ENCODE measurements at regions not wholly inside any gene's neighbourhood (a gene's known extent, or its start where the extent isn't known, plus 50 kb on each side); places are given as distances from the start of the nearest gene placed in this dataset.
A peak's percentile ranks its signal among the peaks of the same experiment; 100 is the strongest.

GRCh38 chr9:81171689-81172088 lies 517.7 kb downstream of the TLE1 start:
- in situ Hi-C loops (cut with MboI; ENCODE audit: low pct_unique_long_range_greater_than_20kb, low sequenced_read_pairs): no loop called here
- DNase-seq: no peak

- in situ Hi-C loops (cut with MboI; ENCODE audit: low pct_unique_long_range_greater_than_20kb, low sequenced_read_pairs): no loop called here
- DNase-seq: no peak
Measured at GRCh38 chr9:81162361-81162760, 527.0 kb downstream of the TLE1 start.

- DNase-seq: no peak
- in situ Hi-C loops (cut with MboI; ENCODE audit: low pct_unique_long_range_greater_than_20kb, low sequenced_read_pairs): no loop called here
Measured at GRCh38 chr9:81156381-81156780, 533.0 kb downstream of the TLE1 start.

GRCh38 chr9:81150016-81150625 lies 539.2 kb downstream of the TLE1 start:
- DNase-seq: no peak
- in situ Hi-C loops (cut with MboI; ENCODE audit: low pct_unique_long_range_greater_than_20kb, low sequenced_read_pairs): no loop called here

- no peak for DNase-seq
- in situ Hi-C loops (cut with MboI; ENCODE audit: low pct_unique_long_range_greater_than_20kb, low sequenced_read_pairs): no loop called here
Measured at GRCh38 chr9:81146684-81147337, 542.5 kb downstream of the TLE1 start.

GRCh38 chr9:81146241-81146640 lies 543.1 kb downstream of the TLE1 start:
- DNase-seq: no peak
- in situ Hi-C loops (cut with MboI; ENCODE audit: low pct_unique_long_range_greater_than_20kb, low sequenced_read_pairs): no loop called here

GRCh38 chr9:81145331-81145963 lies 543.9 kb downstream of the TLE1 start:
- in situ Hi-C loops (cut with MboI; ENCODE audit: low pct_unique_long_range_greater_than_20kb, low sequenced_read_pairs): no loop called here

GRCh38 chr9:81141961-81142360 lies 547.4 kb downstream of the TLE1 start:
- in situ Hi-C loops (cut with MboI; ENCODE audit: low pct_unique_long_range_greater_than_20kb, low sequenced_read_pairs): no loop called here
- DNase-seq: no peak

More at GRCh38 chr9:81145331-81145963, 543.9 kb downstream of the TLE1 start:
- DNase-seq: no peak

GRCh38 chr9:81137976-81138568 lies 551.3 kb downstream of the TLE1 start:
- in situ Hi-C loops (cut with MboI; ENCODE audit: low pct_unique_long_range_greater_than_20kb, low sequenced_read_pairs): no loop called here
- DNase-seq: no peak

- DNase-seq: no peak
- in situ Hi-C loops (cut with MboI; ENCODE audit: low pct_unique_long_range_greater_than_20kb, low sequenced_read_pairs): no loop called here
Measured at GRCh38 chr9:81132796-81133195, 556.6 kb downstream of the TLE1 start.

GRCh38 chr9:81132318-81132717 lies 557.0 kb downstream of the TLE1 start:
- peak; percentile 14 for DNase-seq
- in situ Hi-C loops (cut with MboI; ENCODE audit: low pct_unique_long_range_greater_than_20kb, low sequenced_read_pairs): no loop called here

GRCh38 chr9:81128701-81129100 lies 560.6 kb downstream of the TLE1 start:
- in situ Hi-C loops (cut with MboI; ENCODE audit: low pct_unique_long_range_greater_than_20kb, low sequenced_read_pairs): no loop called here
- DNase-seq: no peak

GRCh38 chr9:81125446-81126092 lies 563.8 kb downstream of the TLE1 start:
- DNase-seq: no peak
- in situ Hi-C loops (cut with MboI; ENCODE audit: low pct_unique_long_range_greater_than_20kb, low sequenced_read_pairs): no loop called here

GRCh38 chr9:81123526-81123925 lies 565.8 kb downstream of the TLE1 start:
- in situ Hi-C loops (cut with MboI; ENCODE audit: low pct_unique_long_range_greater_than_20kb, low sequenced_read_pairs): no loop called here
- DNase-seq: no peak

GRCh38 chr9:81122749-81123148 lies 566.6 kb downstream of the TLE1 start:
- DNase-seq: no peak
- in situ Hi-C loops (cut with MboI; ENCODE audit: low pct_unique_long_range_greater_than_20kb, low sequenced_read_pairs): no loop called here

GRCh38 chr9:81119591-81119990 lies 569.8 kb downstream of the TLE1 start:
- in situ Hi-C loops (cut with MboI; ENCODE audit: low pct_unique_long_range_greater_than_20kb, low sequenced_read_pairs): no loop called here
- no peak for DNase-seq

GRCh38 chr9:81118416-81118815 lies 570.9 kb downstream of the TLE1 start:
- DNase-seq: no peak
- in situ Hi-C loops (cut with MboI; ENCODE audit: low pct_unique_long_range_greater_than_20kb, low sequenced_read_pairs): no loop called here

- in situ Hi-C loops (cut with MboI; ENCODE audit: low pct_unique_long_range_greater_than_20kb, low sequenced_read_pairs): no loop called here
- DNase-seq: no peak
Measured at GRCh38 chr9:81116340-81117137, 572.8 kb downstream of the TLE1 start.
